OCI-LY7 (cell line): ENCODE measurements at regions not wholly inside any gene's neighbourhood (a gene's known extent, or its start where the extent isn't known, plus 50 kb on each side); places are given as distances from the start of the nearest gene placed in this dataset.
"Not testable (repeated sequence)": the region's sequence is repeated elsewhere in the genome, so short reads cannot be mapped to it uniquely, and the experiment has no call there.

Experiments
- BruUV-seq: library from RNA; stranded (reverse); fragments of 400-500 nt; replicated peaks from 2 replicates; lab custom pipeline; 2021; lab: Mats Ljungman, UMichigan
- CTCF ChIA-PET: fragments of 300-600 bp; sonication (Branson Sonifier 250); formaldehyde crosslinking; loops from one replicate; lab custom pipeline; 2022; ENCODE audit warnings: antibody characterized with exemption; ENCODE audit not compliant: unreplicated experiment; lab: Charles Lee
- POLR2A ChIA-PET: fragments of 300-600 bp; sonication (Branson Sonifier 250); formaldehyde crosslinking; loops from one replicate; lab custom pipeline; 2022; ENCODE audit warnings: antibody characterized with exemption; lab: Charles Lee
- DNase-seq: peaks from one replicate; pipeline ENCODE4 v3.0.0-alpha.2; 2015; ENCODE audit warnings: low spot score
- H2AFZ ChIP-seq: fragments of 200-600 bp; sonication (generic), shearing (Covaris generic); 2 replicates; pipeline ENCODE4 v1.6.1; 2014; ENCODE audit warnings: mild to moderate bottlenecking, antibody characterized with exemption, low read length, moderate library complexity
- H3K27ac ChIP-seq: fragments of 200-600 bp; sonication (generic); 2 replicates; pipeline ENCODE4 v1.5.1; 2014; ENCODE audit warnings: mixed run types, low read depth, mild to moderate bottlenecking, moderate library complexity, low read length, inconsistent platforms; ENCODE audit not compliant: poor library complexity, severe bottlenecking
- H3K36me3 ChIP-seq: fragments of 200-600 bp; sonication (generic); 2 replicates; pipeline ENCODE4 v1.6.1; 2014; ENCODE audit warnings: mild to moderate bottlenecking, antibody characterized with exemption, low read length, moderate library complexity, mixed read lengths; ENCODE audit not compliant: insufficient read depth
- H3K4me1 ChIP-seq: fragments of 200-600 bp; sonication (generic); 2 replicates; pipeline ENCODE4 v1.5.1; 2014; ENCODE audit warnings: mild to moderate bottlenecking, low read length; ENCODE audit not compliant: insufficient read depth, poor library complexity, severe bottlenecking
- H3K4me2 ChIP-seq: fragments of 200-600 bp; sonication (generic); 2 replicates; pipeline ENCODE4 v1.6.1; 2014; ENCODE audit warnings: mild to moderate bottlenecking, low read length
- H3K4me3 ChIP-seq: fragments of 200-600 bp; sonication (generic); 2 replicates; pipeline ENCODE4 v1.5.1; 2014; ENCODE audit warnings: mild to moderate bottlenecking, low read depth, low read length; ENCODE audit not compliant: poor library complexity, severe bottlenecking
- H3K79me2 ChIP-seq: fragments of 200-600 bp; sonication (generic); 2 replicates; pipeline ENCODE4 v1.6.1; 2016; ENCODE audit warnings: low read depth, mild to moderate bottlenecking, low read length, moderate library complexity, mixed read lengths; ENCODE audit not compliant: insufficient read depth
- H3K9me2 ChIP-seq: fragments of 200-600 bp; sonication (generic); 2 replicates; pipeline ENCODE4 v1.6.1; 2016; ENCODE audit warnings: mild to moderate bottlenecking, low read length, mixed read lengths; ENCODE audit not compliant: insufficient read depth
- H3K9me3 ChIP-seq: fragments of 200-600 bp; sonication (generic); 2 replicates; pipeline ENCODE4 v1.6.1; 2014; ENCODE audit warnings: mild to moderate bottlenecking, mixed run types, low read length, mixed read lengths
- H4K20me1 ChIP-seq: fragments of 200-600 bp; sonication (generic); 2 replicates; pipeline ENCODE4 v1.6.1; 2014; ENCODE audit warnings: mild to moderate bottlenecking, antibody characterized with exemption, low read length, moderate library complexity, mixed read lengths; ENCODE audit not compliant: insufficient read depth
- CTCF ChIP-seq: fragments of 200-600 bp; sonication (generic); conservative IDR thresholded peaks from 2 replicates; pipeline ENCODE4 v1.5.1; 2014; ENCODE audit warnings: mild to moderate bottlenecking, antibody characterized with exemption, low read length, moderate library complexity, mixed read lengths
- EZH2phosphoT487 ChIP-seq: fragments of 200-600 bp; sonication (generic); IDR thresholded peaks from 2 replicates; pipeline ENCODE4 v1.6.1; 2018; ENCODE audit warnings: low read depth, borderline replicate concordance, mild to moderate bottlenecking, mixed run types, antibody characterized with exemption, low read length, moderate library complexity, mixed read lengths
- intact Hi-C: fragments of 100-400 bp; cut with micrococcal nuclease; formaldehyde crosslinking; loops from one replicate; pipeline ENCODE4 v1.10.0; 2022; ENCODE audit not compliant: unreplicated experiment

- intact Hi-C loops, result no loop called here
- CTCF ChIA-PET, result no interaction called here
- no peak for TF ChIP-seq EZH2phosphoT487
- TF ChIP-seq CTCF, result no peak
- POLR2A ChIA-PET, result no interaction called here
- no peak overlapping the region for H2AFZ ChIP-seq
- H3K4me3 ChIP-seq, result no peak overlapping the region
- no peaks in the 10 kb centered on the region for H4K20me1 ChIP-seq
- H3K4me1 ChIP-seq, result no peaks in the 10 kb centered on the region
- DNase-seq, result no peak
- H3K36me3 ChIP-seq, result no peaks in the 10 kb centered on the region
- BruUV-seq, result no TSS peak
- H3K9me3 ChIP-seq, result no peaks in the 10 kb centered on the region
- H3K9me2 ChIP-seq, result no peaks in the 10 kb centered on the region
- H3K27ac ChIP-seq, result no peak overlapping the region
- no peak overlapping the region for H3K4me2 ChIP-seq
- H3K79me2 ChIP-seq, result no peaks in the 10 kb centered on the region
These were observed 717.5 kb downstream of the TFAP2A start for GRCh38 chr6:9697263-9697931.

GRCh38 chr6:9690388-9690787, 724.5 kb downstream of the TFAP2A start:
- BruUV-seq, result no TSS peak
- no peaks in the 10 kb centered on the region for H3K4me1 ChIP-seq
- TF ChIP-seq EZH2phosphoT487 (no peak), CTCF (no peak)
- H3K9me3 ChIP-seq, result no peaks in the 10 kb centered on the region
- no peak overlapping the region for H2AFZ ChIP-seq
- ChIA-PET POLR2A (no interaction called here), CTCF (no interaction called here)
- no peak overlapping the region for H3K4me2 ChIP-seq
- H3K79me2 ChIP-seq, result no peaks in the 10 kb centered on the region
- H3K36me3 ChIP-seq, result no peaks in the 10 kb centered on the region
- no peaks in the 10 kb centered on the region for H3K9me2 ChIP-seq
- no peak overlapping the region for H3K4me3 ChIP-seq
- no peaks in the 10 kb centered on the region for H4K20me1 ChIP-seq
- no peak overlapping the region for H3K27ac ChIP-seq
- intact Hi-C loops, result no loop called here
- DNase-seq, result no peak

- H3K4me1 ChIP-seq, intact Hi-C loops, H3K36me3 ChIP-seq, BruUV-seq, CTCF ChIA-PET, H3K9me2 ChIP-seq, H3K4me3 ChIP-seq, H2AFZ ChIP-seq, H4K20me1 ChIP-seq, H3K4me2 ChIP-seq, H3K9me3 ChIP-seq, DNase-seq, H3K27ac ChIP-seq, POLR2A ChIA-PET, H3K79me2 ChIP-seq: not testable (repeated sequence)
These were observed 734.1 kb downstream of the TFAP2A start for GRCh38 chr6:9680727-9681126.
